SIG-M5 (cell line): ENCODE measurements at regions not wholly inside any gene's neighbourhood (a gene's known extent, or its start where the extent isn't known, plus 50 kb on each side); places are given as distances from the start of the nearest gene placed in this dataset.

Source experiments
- DNase-seq: peaks from one replicate; lab custom pipeline; 2025; lab: John Stamatoyannopoulos, UW

DNA sequence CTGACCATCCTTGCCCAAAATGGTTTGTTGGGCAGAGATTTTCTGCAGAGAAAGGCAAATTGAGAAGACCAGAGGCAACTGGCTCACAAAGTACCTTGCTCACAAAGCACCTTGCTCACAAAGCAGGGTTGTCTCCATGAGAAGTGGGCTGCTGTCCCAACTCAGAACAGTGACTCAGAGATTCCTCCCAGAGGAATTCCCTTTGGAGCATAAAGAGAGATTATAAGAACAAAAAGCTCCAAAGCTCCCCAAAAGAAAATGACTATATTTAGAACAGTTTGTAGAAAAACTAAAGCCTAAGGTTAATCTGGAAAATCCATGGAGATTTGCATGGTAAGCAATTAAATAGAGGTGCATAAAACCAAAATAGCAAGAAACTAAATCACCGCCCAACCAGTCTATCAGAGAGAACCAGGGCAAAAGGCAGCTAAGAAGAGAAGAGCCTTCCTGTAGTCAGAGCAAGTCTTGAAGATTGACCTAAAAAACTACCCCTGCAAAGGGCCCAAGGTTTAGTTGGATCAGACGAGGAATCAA lies 731.4 kb downstream of the FAT4 start:
- DNase-seq = no peak

DNA sequence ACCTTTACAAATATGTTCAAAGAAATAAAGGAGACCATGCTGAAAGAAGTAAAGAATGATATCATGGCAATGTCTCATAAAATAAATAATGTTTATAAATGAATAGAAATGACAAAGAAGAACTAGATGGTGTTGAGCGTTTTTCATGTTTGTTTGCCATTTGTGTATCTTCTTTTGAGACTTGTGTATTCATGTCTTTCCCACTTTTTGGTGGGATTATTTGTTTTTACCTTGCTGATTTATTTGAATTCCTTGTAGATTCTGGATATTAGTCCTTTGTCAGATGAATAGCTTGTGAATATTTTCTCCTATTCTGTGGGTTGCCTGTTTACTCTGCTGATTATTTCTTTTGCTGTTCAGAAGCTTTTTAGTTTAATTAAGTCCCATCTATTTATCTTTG lies 732.4 kb downstream of the FAT4 start:
- no peak for DNase-seq

DNA sequence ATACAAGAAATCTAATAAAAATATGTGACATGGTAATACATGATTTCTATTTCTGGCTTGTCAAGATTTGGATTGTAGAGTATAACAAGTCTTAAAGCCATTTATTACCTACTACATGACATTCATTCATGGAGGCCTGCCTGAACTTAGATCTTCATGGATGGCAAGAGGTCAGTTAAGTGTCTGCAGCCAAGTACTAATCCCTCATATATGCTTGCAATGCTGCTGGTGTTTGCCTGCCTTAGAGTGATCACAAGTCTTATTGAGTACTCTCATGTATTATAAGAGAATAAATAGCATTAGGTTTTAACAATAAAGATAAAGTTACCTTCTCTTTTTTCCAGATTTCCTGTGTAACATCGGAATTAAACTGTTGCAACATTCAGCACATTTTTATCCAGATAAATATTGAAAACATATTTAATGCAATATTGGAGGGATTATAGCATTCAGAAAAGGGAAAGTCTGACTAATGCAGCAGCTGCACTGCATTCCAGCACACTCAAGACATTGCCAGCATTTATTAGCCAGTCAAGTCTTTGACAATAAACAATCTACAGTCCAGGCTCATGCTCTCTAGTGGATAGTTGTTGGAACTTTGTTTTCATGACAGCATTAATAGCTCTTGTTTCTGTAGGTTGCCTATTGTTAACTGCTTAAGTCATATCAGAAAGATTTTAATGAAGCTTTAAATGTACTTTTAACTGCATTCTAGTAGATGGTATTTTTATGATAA lies 737.1 kb downstream of the FAT4 start:
- DNase-seq = no peak

DNA sequence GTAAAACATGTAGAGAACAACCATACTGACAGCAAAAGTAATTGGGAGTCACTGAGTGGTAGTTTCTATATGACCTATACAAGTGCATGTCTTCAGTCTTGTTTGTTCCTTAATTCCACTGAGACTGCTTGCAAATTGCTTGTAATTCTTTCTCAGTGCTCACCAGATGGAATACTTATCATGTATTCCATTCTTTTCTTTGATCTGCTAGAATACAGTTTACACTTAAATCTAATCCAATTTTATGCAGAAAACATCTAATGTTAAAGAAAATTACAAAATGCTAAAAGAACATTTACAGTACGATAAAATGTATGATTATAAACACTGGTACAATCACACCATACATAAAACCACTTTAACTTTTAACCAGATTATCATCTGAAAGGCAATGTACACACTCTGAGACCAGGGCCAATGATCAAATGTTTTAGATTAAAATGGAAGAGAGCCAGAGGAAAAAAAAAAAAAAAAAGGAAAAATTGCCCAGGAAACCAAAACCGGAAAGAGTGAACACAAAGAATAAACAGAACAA lies 741.4 kb downstream of the FAT4 start:
- no peak for DNase-seq

DNA sequence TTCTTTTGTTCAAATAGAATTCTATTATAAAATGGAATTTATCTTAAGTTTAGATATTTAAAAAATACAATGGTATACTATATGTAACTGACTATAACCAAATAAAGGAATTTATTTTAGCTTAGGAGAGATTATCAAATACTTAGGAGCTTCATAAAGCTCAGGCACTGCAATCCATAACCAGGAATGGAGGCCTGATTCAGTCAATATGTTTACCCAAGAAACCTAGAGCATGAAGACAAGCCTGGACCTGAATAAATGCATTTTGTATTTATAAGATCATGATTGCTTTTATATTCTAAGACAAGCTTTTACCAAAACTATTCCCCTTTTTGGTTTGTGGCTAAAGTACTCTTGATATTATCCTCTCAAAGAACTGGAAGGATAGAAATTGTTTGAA lies 742.6 kb downstream of the FAT4 start:
- DNase-seq = no peak

DNA sequence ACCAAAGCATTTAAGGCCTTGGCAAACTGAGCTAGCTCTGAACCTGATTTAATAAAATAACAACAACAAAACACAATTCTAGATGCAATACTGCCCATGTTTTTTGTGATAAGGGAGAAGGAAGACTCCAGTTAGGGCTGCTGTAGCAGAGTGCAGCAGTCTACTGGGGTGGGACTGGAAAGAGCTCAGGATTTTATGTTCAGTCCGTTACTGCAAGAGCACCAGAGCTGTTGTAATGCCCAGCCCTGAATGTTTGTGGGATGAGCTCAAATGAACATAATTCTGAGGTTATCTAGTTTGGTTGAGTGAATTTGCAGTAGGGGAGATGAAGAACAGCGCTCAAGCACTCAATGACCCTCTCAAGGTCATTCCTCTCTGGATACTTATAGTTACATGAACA lies 743.8 kb downstream of the FAT4 start:
- no peak for DNase-seq

DNA sequence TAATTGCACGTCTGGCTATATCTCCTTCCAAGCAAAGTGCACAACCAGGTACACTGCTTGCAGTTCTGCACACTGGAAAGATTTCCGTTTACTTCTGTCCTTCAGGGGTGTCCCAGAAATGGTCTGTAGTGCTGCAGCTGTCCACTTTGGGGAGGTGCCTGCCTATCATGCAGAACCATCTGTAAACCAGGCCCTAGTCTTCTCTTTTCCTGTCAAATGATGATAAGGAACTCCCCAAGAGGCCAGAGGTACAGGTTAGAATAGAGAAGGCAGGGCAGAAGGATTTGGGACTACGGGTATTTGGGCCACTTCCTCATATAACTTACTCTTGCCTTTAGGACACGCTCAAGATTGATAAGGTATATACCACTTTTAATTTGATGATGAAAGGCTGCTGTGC lies 746.9 kb downstream of the FAT4 start:
- DNase-seq = no peak

DNA sequence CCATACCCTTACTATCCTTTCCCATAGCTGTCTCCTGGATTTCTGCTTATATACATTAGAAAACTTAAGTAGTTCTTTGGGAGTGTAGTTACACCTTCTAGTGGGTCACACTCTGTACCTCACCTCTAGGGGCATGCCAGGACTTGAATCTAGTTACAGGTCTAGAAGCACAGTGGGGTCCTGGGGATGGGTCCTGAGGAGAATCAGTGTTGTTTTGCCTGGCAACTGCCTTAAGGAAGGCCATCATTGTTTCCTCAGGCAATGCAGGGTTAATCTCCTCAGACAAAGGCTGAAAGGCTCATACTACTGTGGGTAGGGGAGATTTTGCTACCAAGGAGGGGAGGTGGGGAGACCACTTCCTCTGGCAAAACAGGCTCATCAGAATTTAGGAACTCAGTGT lies 750.3 kb downstream of the FAT4 start:
- DNase-seq = no peak

DNA sequence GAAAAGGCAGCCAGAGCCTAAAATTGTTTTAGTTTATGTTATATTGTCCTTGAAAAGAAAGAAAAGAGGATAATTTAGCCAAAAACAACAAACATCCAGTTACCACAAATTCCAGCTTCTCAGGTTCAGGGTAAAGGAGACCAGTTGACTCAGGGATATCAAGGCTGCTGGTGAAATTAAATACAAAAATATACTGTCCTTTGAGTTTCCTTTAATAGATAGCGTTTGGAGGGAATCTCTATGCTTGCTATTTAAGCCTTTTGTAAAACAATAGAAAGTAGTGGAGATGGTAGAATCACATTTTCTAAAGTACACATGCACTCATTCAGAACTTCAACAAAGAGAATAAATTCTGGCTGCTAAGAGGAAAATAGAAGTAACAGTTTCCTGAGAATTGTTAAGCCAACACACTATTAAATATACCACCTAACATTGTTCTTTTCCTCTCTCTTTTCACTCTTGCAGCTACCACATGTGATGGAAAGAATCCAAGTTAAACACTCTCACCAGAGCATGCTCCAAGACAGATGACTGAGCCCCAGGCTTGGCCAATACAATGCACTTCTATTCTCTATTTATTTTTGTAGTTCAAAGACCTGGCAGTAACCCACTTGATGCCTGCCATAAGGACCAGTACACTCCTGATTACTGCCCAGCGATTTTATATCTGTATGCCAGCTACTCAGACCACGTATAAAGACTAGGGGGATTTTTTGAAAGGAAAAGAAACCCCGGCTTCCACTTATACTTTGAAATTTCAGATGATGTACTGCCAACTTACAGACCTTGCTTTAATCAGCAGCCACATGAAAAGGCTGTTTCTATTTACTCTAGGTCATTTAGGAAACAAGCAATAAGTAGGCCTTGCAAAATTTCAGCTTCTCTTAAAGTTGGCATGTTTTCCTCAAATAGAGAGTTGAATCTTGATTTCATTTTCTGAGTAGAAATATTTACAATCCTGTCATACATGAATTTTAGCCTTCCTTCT lies 756.9 kb downstream of the FAT4 start:
- no peak for DNase-seq

DNA sequence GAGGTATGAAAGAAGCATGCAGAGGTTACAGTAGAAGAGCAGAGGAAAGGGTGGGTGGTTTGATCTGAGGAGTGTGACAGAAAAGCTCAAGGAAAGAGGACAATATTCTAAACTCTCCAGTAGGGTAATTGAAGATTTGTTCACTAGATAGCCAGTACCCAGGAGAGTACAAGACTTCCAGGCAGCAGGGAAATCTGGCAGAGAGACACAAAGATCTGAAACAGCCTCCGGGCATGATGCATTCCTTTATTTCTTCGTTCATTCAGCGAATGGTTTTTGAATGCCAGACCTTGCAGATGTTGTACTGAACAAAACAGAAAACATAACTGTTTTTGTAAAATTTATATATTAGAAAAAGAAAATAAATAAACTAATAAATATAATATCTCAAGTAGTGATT lies 766.6 kb downstream of the FAT4 start:
- no peak for DNase-seq

DNA sequence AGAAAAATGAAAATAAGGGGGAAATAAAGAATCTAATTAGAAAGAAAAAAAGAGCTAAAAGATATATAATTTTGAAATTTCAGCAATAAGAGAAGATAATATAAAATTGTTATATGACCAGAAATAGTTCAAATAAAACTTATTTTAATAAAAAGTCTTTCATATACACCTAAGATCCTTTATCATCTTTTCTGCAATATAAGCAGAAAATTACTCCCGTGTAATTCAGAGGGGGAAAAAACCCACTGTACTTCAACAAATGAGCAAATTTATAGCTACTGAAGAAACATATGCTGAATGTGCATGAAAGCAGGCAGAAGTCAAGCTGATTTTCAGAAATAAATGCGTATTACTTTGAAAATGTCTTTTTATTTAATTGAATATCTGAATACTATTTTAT lies 771.3 kb downstream of the FAT4 start:
- DNase-seq = no peak

DNA sequence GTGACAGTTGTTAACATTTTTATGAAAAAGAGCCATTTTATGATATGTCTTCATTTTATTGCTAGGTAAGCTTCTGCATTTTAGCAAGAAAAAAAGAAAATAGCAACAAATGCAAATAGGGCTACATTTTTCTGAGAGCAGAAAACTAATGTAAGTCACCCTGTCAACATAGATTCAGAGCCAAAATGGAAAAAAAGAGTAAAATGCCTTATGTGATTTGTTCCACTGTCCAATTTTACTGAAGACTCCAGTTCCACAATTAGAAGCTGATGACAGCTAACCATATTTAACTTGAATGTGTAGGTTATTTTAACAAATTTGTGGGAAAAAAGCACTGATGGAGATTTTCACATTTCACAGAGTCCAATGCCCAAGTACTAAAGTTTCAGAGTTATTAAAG lies 772.3 kb downstream of the FAT4 start:
- DNase-seq = no peak

DNA sequence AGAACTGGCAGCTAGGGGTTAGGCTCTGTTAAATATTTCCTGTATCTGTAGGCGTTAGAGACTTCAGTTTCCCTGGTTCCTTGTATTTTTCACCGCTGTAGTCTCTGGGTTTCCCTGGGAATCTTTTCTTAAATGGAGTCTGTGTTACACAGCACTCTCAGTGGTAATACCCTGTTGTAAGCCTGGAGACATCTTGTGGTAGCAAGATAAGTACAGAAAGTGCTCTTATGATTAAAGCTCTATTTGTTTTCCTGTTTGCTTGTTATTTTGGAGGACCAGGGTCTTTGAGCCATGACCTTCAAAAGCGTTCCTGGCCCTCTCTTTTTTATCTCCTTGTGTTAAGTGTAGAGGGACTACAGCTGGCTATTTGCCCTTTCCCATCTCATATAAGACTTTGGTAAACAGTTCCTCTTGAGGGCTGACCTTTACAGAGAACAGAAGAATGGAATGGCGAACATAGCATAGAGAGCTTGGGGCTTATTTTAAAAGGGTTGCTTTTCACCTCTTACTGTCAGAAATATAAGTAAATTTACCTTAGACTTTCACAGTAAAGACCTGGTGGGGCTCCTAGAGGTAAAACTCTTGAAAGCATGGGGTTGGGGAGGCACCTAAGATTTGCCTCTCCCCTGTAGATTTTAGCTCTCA lies 782.5 kb downstream of the FAT4 start:
- DNase-seq = no peak

DNA sequence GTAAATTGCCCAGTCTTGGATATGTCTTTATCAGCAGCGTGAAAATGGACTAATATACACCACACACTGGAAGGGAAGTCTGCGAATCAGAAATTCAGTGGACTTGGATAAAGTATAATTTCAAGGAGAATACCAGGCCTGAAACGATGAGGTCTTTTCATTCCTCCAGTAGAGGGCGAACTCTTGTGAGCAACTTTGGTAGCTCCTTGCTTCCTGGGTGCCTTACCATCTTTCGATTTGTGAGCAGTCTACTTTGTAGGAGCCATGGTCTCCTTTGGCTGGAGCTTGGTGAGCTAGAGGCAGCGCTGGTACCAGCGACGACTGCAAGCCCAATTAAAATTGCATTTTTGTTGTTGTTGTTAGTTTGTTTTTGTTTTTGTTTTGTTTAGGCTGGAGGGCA lies 791.9 kb downstream of the FAT4 start:
- no peak for DNase-seq

DNA sequence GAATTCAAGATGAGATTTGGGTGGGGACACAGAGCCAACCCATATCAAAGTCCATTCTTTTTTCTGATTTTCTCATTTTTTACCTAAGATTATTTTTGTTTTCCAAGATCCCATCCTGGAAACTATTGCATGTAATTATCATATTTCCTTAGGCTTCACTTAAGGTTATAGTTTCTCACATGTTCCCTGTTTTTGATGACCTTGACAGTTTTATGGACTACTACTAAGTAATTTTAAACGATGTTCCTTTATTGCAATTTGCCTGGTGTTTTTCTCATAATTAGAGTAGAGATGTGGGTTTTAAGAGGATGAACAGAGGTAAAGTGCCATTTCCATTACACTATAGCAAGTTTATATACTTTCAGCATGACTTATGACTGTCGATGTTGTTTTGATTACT lies 795.1 kb downstream of the FAT4 start:
- DNase-seq = no peak

DNA sequence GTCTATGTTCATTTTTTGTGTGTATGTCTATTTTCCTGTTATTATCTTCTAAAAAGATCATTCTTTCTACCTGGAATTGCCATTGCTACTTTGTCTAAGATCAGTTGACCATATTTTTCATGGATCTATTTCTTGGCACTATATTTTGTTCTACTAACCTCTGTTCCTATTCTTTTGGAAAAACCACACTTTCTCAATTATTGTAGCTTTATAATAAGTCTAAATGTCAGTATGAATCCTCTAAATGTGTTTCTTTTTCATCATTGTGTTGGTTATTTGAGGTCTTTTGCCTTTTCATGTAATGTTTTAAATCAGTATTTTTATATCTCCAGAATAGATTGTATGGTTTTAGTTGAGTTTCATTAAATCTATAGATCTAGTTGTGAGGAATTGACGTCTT lies 798.3 kb downstream of the FAT4 start:
- DNase-seq = no peak

DNA sequence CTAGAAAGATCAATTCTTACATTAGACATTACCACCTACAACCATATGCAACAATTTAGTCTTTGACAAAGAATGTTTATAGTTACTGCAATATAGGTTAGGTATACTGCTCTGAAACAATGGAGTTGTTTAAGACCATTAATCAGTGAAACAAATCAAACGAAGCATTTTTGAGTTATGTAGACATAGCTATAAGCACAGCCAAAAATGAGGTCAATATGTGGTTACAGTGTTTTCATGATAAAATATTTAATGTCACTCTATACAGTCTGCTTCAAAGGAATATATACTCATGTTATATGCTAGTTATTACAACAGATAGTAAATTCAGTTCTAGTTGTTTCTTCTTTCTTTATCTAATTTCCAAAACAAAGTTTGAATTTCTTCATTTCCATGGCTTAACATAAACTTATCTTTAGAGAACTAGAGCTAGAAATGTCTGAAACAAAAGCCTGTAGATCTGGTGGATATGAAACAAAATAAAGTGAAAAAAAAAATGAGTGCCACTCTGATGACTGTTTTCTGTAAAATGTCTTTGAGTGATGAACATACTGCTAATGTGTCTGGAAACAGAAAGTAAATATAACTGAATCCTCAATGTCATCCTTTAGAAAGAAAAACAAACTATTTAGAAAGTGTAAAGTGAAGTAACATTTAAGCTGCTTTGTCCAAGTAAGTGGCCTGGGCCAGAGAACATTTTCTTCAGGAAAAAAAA lies 809.0 kb downstream of the FAT4 start:
- DNase-seq = no peak

DNA sequence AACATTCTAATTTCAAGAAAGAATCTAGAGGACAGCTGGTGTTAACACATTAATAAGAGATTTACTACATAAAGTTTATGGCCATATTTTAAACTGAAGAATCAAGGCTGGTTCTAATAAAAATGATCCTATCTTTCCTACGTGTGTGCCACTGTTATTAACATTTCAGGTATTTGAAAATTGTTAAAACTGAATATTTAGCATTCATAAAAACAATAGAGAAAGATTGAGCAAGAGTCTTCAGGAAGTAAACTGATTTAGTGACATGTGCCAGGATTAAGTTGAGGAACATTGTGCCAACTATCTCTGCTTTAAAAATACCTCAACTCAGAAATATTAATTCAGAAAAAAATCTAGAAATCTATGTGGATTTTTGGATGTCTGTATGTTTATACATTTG lies 810.1 kb downstream of the FAT4 start:
- no peak for DNase-seq

DNA sequence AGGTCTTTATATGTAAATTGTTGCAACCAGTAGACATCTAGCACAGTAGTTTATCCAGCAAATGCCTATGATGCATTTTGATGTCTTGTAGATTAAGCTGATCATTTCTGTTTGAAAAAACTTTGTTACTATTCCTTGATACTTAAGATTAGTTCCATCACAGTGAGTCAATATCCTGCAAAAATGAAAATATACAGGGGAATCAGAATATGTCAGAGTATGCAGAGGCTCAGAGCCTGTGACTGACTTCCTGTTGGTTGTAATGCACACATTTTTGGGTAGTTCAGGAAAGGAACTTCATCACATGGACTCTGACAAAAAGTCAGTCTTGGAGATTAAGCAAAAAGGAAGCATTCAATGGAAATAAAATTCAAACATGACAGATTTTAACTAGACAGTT lies 815.5 kb downstream of the FAT4 start:
- DNase-seq = no peak

DNA sequence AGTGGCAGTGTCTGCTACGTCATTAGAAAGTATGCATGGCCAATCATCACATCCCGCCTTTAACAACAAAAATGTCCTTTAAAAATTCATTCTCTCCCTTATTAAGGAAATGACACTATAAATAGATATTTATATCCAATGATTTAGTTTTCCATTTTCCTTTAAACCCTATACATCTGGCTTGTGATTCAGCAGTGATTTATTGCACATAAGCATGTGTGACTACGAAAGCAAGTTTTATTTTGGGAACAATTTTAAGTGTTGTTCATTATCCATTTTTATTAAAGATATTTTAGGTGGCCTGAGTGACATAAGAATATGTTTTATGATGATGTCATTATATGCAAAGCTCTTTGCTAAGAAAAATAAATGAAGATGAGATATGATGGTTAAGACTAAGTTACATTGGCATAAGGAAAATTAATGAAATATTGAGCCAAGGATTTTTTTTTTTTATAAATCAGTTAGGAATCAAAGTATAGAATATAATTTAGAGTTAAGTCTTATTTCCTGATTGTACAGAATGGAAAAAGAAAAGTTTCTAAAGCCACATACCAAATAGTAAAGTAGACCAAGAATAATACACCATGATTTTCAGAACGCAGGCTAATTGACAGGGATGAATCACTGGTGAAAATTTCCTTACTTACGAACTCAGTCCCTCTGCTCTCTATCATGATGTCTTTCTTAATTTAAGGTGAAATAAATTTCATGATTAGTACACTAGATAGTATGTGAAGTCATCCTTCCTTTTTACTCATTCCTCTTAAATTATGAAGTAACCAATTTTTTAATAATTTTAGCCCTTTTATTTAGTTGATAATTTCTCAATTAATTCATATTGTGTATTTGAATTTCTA lies 822.4 kb downstream of the FAT4 start:
- no peak for DNase-seq

DNA sequence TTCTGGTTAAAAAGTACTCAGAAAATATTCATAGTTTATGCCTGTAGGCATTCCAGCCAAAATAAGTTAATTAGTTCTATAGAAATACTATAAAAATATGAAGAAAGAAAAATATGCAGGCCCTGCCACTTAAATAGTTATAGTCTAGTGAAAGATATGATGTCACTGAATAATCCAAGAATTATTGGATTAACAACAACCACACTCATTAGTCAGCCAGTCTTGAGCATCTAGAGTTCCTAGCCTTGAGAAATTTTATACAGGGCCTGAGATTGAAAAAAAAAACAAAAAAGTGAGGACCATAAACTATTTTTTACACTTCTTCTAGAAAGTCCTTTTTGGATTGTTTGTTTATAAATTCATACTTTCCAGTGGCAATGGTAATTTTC lies 823.0 kb downstream of the FAT4 start:
- DNase-seq = no peak
